ENCODE measurements at regions not wholly inside any gene's neighbourhood (a gene's known extent, or its start where the extent isn't known, plus 50 kb on each side); places are given as distances from the start of the nearest gene placed in this dataset.
"Not testable (repeated sequence)": the region's sequence is repeated elsewhere in the genome, so short reads cannot be mapped to it uniquely, and the experiment has no call there.

GRCh38 chr1:120593648-120594047, 130.1 kb upstream of the NBPF26 start:
- TF ChIP-seq EZH2 (IDR thresholded peaks at IDR 0.05); FOXP2 (optimal IDR thresholded peaks at IDR 0.05; ENCODE audit: control extremely low read depth, extremely low read length, insufficient read depth): not testable (repeated sequence)
